Thymus (tissue), 11 donors: ENCODE measurements at regions not wholly inside any gene's neighbourhood (a gene's known extent, or its start where the extent isn't known, plus 50 kb on each side); places are given as distances from the start of the nearest gene placed in this dataset.

Experiments used
- DNase-seq, 9 donors: peaks; one replicate each; pipeline ENCODE4 v3.0.0-alpha.2; 2013; ENCODE audit warnings: low spot score in 9 of 9, low read depth in 6 of 9, missing footprints in 1 of 9
- H3K27ac ChIP-seq, 2 donors: one replicate each; pipeline ENCODE4 v1.5.1; 2013; ENCODE audit warnings: control low read depth in 1 of 2, low read depth in 1 of 2, low read length in 1 of 2, mild to moderate bottlenecking in 1 of 2, moderate library complexity in 1 of 2
- H3K27me3 ChIP-seq, 2 donors: one replicate each; pipeline ENCODE4 v1.5.1; 2013; ENCODE audit warnings: low read length in 1 of 2; ENCODE audit not compliant: control insufficient read depth in 2 of 2, insufficient read depth in 1 of 2
- H3K36me3 ChIP-seq, 2 donors: one replicate each; pipeline ENCODE4 v1.5.1; 2013; ENCODE audit warnings: low read length in 1 of 2, mild to moderate bottlenecking in 1 of 2, moderate library complexity in 1 of 2; ENCODE audit not compliant: control insufficient read depth in 2 of 2, insufficient read depth in 2 of 2
- H3K4me1 ChIP-seq, 2 donors: one replicate each; pipeline ENCODE4 v1.5.1; 2013; ENCODE audit warnings: low read length in 2 of 2; ENCODE audit not compliant: control insufficient read depth in 2 of 2, insufficient read depth in 2 of 2
- H3K4me3 ChIP-seq, 2 donors: one replicate each; pipeline ENCODE4 v1.5.1; 2013; ENCODE audit warnings: low read length in 2 of 2, control low read depth in 1 of 2, mild to moderate bottlenecking in 1 of 2
- H3K9me3 ChIP-seq, 2 donors: one replicate each; pipeline ENCODE4 v1.5.1; 2013; ENCODE audit warnings: low read length in 1 of 2, mild to moderate bottlenecking in 1 of 2; ENCODE audit not compliant: control insufficient read depth in 2 of 2, insufficient read depth in 1 of 2
- WGBS: extraction: QIAGEN DNeasy Blood & Tissue Kit; methylation state at CpG from one replicate; pipeline ENCODE4 v1.1.7; 2013; 5-methylcytosine and 5-hydroxymethylcytosine counted together
- donor health status: healthy.

GRCh38 chr3:28188686-28189085, 52.7 kb upstream of the CMC1 start:
- no peak for DNase-seq
- H3K36me3 ChIP-seq, result no peaks in the 10 kb centered on the region
- H3K27me3 ChIP-seq, result no peaks in the 10 kb centered on the region
- H3K4me1 ChIP-seq, result no peaks in the 10 kb centered on the region
- no peak overlapping the region for H3K27ac ChIP-seq
- H3K4me3 ChIP-seq, result no peak overlapping the region
- 88% methylated on average over 2 of the region's 2 CpGs for WGBS
- no peaks in the 10 kb centered on the region for H3K9me3 ChIP-seq

GRCh38 chr3:28191363-28191762, 50.1 kb upstream of the CMC1 start:
- Histone ChIP-seq H3K9me3 (no peaks in the 10 kb centered on the region), H3K27me3 (no peaks in the 10 kb centered on the region), H3K27ac (no peak overlapping the region), H3K4me1 (no peaks in the 10 kb centered on the region), H3K4me3 (no peak overlapping the region), H3K36me3 (no peaks in the 10 kb centered on the region)
- WGBS, result 98% methylated on average over 2 of the region's 2 CpGs
- DNase-seq, result no peak
